ENCODE measurements at regions not wholly inside any gene's neighbourhood (a gene's known extent, or its start where the extent isn't known, plus 50 kb on each side); places are given as distances from the start of the nearest gene placed in this dataset.

DNA sequence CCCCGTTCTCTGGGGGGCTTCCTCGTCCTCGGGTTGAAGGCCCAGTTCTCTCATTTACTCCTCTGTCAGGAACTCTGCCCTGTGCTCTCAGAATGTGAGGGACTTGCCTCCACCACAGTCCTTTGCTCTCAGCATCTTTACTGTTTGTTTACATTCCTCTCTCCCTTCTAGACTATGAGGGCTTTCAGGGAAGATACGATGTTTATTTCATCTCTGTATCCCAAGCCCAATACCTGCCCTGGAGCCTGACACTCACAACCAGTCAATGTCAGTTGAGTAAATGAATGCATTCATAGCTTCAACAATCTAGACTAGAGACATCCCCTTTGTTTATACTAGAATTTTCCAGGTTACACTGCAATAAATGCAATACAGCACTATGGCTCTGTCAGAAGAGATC, 409.6 kb upstream of the CDH11 start:
- intact Hi-C loops (cut with micrococcal nuclease): no loop called here
- Histone ChIP-seq H4K91ac (ENCODE audit: insufficient read depth, low read depth, low read length) (no peak overlapping the region), H2BK120ac (ENCODE audit: low read depth, low read length) (no peak overlapping the region), H3K4me3 (ENCODE audit: insufficient read depth, low read depth, low read length) (no peak overlapping the region), H3K56ac (ENCODE audit: extremely low read depth, insufficient read depth, low read length) (no peak overlapping the region), H3K23ac (ENCODE audit: low read depth, low read length) (no peak overlapping the region), H3K18ac (ENCODE audit: low read depth, low read length) (no peak overlapping the region), H3K27me3 (ENCODE audit: control insufficient read depth, insufficient read depth, low read length) (no peaks in the 10 kb centered on the region), H3K4me1 (ENCODE audit: control insufficient read depth, insufficient read depth, low read length) (peaks cover 2% of the 10 kb centered on the region; the same call in 1 of the 2 replicates), H4K20me1 (ENCODE audit: insufficient read depth, low read length) (no peaks in the 10 kb centered on the region), H3K9me3 (ENCODE audit: control insufficient read depth, insufficient read depth, low read length) (peaks cover 5% of the 10 kb centered on the region; the same call in 1 of the 2 replicates), H2AK9ac (replicated peaks; ENCODE audit: low read depth, low read length, poor library complexity) (no peak overlapping the region), H2BK5ac (ENCODE audit: low read depth, low read length, poor library complexity, severe bottlenecking) (no peak overlapping the region), H3K9ac (ENCODE audit: low read depth, low read length) (no peak overlapping the region), H4K5ac (ENCODE audit: low read depth, low read length) (no peak overlapping the region), H4K8ac (ENCODE audit: low read depth in 2 of 2, low read length in 2 of 2) (no peak overlapping the region), H2BK20ac (ENCODE audit: low read depth, low read length) (no peak overlapping the region), H3K36me3 (ENCODE audit: control insufficient read depth, insufficient read depth, low read length) (no peaks in the 10 kb centered on the region), H2BK15ac (ENCODE audit: low read depth, low read length) (no peak overlapping the region), H2AK5ac (ENCODE audit: low read depth, low read length) (no peak overlapping the region), H3K79me1 (ENCODE audit: low read depth in 1 of 2, low read length in 2 of 2) (no peaks in the 10 kb centered on the region), H2AFZ (replicated peaks; ENCODE audit: low read length, poor library complexity) (no peak overlapping the region), H3K4me2 (ENCODE audit: low read depth, low read length) (no peak overlapping the region), H3K27ac (ENCODE audit: insufficient read depth, low read length) (no peak overlapping the region), H3K9me1 (ENCODE audit: insufficient read depth, low read length) (0 out of 2 replicates have a peak, but pooled peaks cover 3% of the 10 kb centered on the region), H3K4ac (ENCODE audit: low read depth, low read length) (no peak overlapping the region), H3K14ac (replicated peaks; ENCODE audit: low read depth, low read length) (no peak overlapping the region)
- dilution Hi-C loops (cut with HindIII; ENCODE audit: low sequenced_read_pairs, unreplicated experiment): no loop called here
- CTCF ChIA-PET: no interaction called here
- WGBS, 2 experiments (ENCODE audit: extremely low coverage in 2 of 2, insufficient read length in 1 of 2): 22% methylated on average over 3 of the region's 4 CpGs; no CpG with 5 or more reads in 1 of the 2 experiments
- BruUV-seq (replicated peaks): no TSS peak
- peak; percentile 60 for ATAC-seq (ENCODE audit: low read depth)
- in situ Hi-C loops (cut with MboI; ENCODE audit: low sequenced_read_pairs): no loop called here
- TF ChIP-seq POLR2A (IDR thresholded peaks at IDR 0.05; ENCODE audit: low read depth, low read length) (no peak), MAZ (IDR thresholded peaks at IDR 0.05; ENCODE audit: borderline replicate concordance, low read depth, low read length) (no peak), USF2 (IDR thresholded peaks at IDR 0.05; ENCODE audit: low read depth, low read length) (no peak), MAFK (IDR thresholded peaks at IDR 0.05; ENCODE audit: low read depth, low read length) (no peak), RAD21 (IDR thresholded peaks at IDR 0.05; ENCODE audit: low read length) (no peak), BHLHE40 (IDR thresholded peaks at IDR 0.05; ENCODE audit: low read depth, low read length) (no peak), NFE2L2 (IDR thresholded peaks at IDR 0.05; ENCODE audit: low read depth, low read length) (no peak), MXI1 (IDR thresholded peaks at IDR 0.05; ENCODE audit: borderline replicate concordance, low read depth, low read length) (no peak), RFX5 (IDR thresholded peaks at IDR 0.05; ENCODE audit: low read depth, low read length) (no peak)
- TF ChIP-seq, protein P1, sequence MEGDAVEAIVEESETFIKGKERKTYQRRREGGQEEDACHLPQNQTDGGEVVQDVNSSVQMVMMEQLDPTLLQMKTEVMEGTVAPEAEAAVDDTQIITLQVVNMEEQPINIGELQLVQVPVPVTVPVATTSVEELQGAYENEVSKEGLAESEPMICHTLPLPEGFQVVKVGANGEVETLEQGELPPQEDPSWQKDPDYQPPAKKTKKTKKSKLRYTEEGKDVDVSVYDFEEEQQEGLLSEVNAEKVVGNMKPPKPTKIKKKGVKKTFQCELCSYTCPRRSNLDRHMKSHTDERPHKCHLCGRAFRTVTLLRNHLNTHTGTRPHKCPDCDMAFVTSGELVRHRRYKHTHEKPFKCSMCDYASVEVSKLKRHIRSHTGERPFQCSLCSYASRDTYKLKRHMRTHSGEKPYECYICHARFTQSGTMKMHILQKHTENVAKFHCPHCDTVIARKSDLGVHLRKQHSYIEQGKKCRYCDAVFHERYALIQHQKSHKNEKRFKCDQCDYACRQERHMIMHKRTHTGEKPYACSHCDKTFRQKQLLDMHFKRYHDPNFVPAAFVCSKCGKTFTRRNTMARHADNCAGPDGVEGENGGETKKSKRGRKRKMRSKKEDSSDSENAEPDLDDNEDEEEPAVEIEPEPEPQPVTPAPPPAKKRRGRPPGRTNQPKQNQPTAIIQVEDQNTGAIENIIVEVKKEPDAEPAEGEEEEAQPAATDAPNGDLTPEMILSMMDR (conservative IDR thresholded peaks at IDR 0.05; ENCODE audit: low read depth, low read length): no peak
- TF ChIP-seq, protein P2, sequence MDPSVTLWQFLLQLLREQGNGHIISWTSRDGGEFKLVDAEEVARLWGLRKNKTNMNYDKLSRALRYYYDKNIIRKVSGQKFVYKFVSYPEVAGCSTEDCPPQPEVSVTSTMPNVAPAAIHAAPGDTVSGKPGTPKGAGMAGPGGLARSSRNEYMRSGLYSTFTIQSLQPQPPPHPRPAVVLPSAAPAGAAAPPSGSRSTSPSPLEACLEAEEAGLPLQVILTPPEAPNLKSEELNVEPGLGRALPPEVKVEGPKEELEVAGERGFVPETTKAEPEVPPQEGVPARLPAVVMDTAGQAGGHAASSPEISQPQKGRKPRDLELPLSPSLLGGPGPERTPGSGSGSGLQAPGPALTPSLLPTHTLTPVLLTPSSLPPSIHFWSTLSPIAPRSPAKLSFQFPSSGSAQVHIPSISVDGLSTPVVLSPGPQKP (IDR thresholded peaks at IDR 0.05; ENCODE audit: borderline replicate concordance, low read depth, low read length): no peak
- POLR2A ChIA-PET (ENCODE audit: unreplicated experiment): no interaction called here
- DNase-seq: peak; percentile 10
